NCI-H128 (cell line): ENCODE measurements at regions not wholly inside any gene's neighbourhood (a gene's known extent, or its start where the extent isn't known, plus 50 kb on each side); places are given as distances from the start of the nearest gene placed in this dataset.
A peak's percentile ranks its signal among the peaks of the same experiment; 100 is the strongest.
"Not testable (repeated sequence)": the region's sequence is repeated elsewhere in the genome, so short reads cannot be mapped to it uniquely, and the experiment has no call there.

Experiments used
- DNase-seq: peaks from one replicate; lab custom pipeline; 2025; ENCODE audit not compliant: unreplicated experiment; lab: John Stamatoyannopoulos, UW

- DNase-seq, result not testable (repeated sequence)
Observed at GRCh38 chr9:42656789-42657188, 473.3 kb downstream of the SPATA31A6 start.

DNA sequence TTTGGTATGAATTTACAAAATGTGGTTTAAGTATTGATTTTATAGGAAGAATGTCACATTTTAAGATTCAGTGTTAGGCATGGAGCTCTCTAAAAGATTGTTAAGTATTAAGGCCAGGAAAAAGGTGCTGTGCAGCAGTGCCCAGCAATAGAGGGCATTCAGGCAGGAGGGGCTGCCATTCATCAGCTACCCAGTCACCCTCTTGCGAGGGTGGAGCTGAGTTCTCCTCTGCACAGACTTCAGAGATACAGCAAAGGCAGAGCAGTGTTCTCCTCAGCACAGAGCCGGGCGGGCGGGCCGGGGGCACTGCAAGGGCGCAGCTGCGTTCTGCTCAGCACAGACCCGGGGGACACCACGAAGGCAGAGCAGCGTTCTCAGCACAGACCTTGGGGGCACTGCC, 474.0 kb downstream of the SPATA31A6 start:
- not testable (repeated sequence) for DNase-seq

- not testable (repeated sequence) for DNase-seq
Observed at GRCh38 chr9:42697146-42697545, 513.7 kb downstream of the SPATA31A6 start.

DNA sequence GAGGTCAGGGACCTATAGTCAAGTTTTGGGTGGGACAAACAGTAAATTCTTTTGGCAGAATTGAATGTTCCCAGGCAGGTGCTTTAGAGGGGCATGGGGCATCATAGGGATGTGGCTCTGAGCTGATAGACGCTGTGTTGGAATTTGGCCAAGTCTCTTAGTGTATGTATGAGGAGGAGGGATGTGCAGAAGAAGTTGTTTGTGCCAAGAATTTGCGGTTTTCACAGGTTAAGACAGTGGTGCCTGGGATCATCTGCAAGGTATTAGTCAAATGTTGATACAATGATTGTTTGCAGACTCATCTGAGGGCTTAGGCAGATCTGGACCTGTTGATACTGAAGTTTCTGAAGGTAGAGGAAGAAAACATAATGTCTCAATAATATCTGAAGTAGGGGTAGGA, 519.4 kb downstream of the SPATA31A6 start:
- not testable (repeated sequence) for DNase-seq

- not testable (repeated sequence) for DNase-seq
Observed at GRCh38 chr9:42724841-42725835, 541.7 kb downstream of the SPATA31A6 start.

DNA sequence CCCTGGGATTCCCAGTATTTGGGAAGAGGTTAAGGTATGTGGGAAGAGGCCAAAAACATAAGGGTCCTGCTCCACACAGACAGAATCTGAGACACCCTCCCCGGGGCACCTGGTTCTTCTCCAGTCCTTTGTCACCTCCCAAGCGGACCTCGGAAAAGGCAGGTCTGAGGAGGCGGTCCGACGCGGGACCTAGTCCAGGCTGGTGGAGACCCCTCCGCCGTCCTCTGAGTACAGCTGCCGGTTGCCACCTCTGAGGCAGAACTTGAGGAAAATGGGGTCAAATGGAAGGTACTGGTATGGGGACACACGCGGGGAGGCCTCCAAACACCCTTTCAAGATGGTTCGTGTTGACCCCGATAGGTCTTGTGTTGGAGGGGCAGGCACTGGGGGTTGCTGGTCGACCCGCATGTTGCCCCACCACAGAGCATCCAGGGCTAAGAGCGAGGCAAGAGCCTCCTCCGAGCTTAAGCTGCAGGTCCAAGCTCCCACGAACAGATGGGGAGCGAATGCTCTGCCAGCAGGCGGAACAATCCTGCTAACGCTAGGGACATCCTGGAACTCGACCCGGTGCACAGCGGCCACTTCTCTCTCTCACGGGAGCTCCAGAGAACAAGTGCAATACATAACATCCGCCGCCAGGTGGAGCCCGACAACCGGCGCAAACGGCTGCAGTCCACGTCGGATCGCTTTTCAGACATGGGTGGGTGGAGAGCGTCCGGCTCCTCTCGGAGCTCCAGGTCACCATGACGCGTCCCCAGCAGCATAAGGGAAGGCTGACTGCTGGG, 559.8 kb downstream of the SPATA31A6 start:
- peak; percentile 1 for DNase-seq

DNA sequence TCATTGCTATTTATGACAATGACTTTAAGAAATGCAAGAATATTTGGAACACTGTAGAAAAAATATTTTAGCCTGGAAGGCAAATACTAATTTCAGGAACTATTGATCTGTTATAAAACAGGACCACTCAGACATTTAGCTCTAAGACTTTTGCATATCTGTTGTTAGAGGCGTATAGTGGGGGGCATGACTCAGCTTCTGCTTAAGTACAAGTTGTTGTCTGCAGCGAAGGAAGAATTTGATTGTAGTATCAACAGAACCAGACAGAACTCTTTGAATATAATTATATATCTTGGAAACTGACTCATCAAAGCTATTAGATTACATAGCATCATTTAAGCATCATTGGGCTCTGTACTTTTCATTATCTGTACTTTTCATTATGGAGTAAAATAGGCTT, 573.8 kb downstream of the SPATA31A6 start:
- not testable (repeated sequence) for DNase-seq

DNA sequence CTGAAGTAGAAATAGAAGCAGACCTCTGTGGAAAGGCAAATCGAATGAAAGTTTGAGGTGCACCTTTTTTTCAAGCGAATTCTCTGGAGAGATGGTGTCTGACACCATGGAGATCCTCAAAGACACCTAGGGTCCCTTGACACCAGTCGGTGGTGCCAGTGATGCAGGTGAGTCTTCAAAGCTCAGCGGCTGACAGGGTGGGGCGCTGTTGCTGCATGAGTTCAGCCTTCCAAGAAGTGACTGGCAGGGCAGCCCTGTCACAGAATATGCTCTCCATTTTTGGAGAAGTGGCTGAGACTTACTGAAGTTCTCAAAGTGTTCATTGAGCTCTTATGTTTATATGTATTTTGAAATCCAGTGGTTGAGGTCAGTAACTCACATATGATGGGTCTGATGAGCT, 575.9 kb downstream of the SPATA31A6 start:
- DNase-seq, result not testable (repeated sequence)

GRCh38 chr9:42782201-42782600, 598.7 kb downstream of the SPATA31A6 start:
- DNase-seq, result not testable (repeated sequence)

DNA sequence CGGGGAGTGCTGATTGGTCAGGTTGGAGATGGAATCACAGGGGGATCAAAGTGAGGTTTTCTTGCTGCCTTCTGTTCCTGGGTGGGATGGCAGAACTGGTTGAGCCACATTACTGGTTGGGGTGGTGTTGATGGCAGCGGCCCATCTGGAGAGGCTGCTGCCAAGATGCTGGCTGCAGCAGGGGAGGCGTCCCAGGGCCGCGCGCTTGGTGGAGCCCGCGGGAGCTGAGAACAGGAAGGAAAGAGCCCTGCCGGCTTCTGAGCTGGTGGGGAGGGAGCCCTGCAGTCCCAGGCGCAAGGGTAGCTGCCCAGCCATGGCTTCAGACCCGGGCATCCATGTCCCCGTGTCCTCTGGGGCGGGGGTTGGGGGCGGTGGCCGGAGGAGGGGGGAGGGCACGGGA, 609.3 kb downstream of the SPATA31A6 start:
- DNase-seq, result not testable (repeated sequence)

DNA sequence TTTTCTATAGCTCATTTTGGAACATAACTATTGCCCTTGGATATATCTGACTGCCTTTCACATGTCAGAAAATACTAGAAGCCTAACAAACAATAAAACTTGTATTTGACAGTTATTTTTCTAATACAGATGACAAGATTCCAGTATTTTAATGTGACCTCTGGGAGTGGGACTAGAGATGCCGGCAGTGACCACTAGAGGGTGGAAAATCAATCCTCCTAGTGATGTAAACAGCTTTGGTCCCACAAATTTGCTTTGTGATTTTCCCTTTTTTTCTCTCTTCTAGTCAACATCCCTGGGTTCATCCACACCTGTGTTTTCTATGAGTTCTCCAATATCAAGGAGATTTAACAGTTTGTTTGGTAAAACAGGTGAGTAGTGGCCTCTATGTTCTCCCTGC, 615.1 kb downstream of the SPATA31A6 start:
- DNase-seq, result not testable (repeated sequence)

- DNase-seq, result not testable (repeated sequence)
Observed at GRCh38 chr9:42802716-42803115, 619.3 kb downstream of the SPATA31A6 start.

GRCh38 chr9:42806674-42807073, 623.2 kb downstream of the SPATA31A6 start:
- not testable (repeated sequence) for DNase-seq

DNA sequence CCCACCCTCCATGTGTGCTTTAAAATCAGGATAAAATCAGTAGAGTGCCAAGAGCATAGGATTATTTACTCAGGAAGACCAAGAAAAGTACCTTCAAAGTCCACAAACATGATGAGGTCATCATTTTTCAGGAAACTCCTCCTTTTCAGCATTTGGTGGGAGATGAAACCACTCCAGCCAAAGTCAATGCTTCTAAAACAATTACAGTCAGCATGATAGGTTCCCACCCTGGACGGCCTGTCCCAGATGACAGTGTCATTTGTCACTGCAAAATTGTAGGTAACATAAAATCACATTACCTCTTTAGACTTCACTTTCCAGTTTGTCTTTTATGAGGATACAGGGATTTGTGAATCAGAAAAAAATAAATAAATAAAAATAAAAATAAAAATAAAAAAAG, 638.0 kb downstream of the SPATA31A6 start:
- DNase-seq, result not testable (repeated sequence)

GRCh38 chr9:42848156-42848555, 664.7 kb downstream of the SPATA31A6 start:
- not testable (repeated sequence) for DNase-seq

DNA sequence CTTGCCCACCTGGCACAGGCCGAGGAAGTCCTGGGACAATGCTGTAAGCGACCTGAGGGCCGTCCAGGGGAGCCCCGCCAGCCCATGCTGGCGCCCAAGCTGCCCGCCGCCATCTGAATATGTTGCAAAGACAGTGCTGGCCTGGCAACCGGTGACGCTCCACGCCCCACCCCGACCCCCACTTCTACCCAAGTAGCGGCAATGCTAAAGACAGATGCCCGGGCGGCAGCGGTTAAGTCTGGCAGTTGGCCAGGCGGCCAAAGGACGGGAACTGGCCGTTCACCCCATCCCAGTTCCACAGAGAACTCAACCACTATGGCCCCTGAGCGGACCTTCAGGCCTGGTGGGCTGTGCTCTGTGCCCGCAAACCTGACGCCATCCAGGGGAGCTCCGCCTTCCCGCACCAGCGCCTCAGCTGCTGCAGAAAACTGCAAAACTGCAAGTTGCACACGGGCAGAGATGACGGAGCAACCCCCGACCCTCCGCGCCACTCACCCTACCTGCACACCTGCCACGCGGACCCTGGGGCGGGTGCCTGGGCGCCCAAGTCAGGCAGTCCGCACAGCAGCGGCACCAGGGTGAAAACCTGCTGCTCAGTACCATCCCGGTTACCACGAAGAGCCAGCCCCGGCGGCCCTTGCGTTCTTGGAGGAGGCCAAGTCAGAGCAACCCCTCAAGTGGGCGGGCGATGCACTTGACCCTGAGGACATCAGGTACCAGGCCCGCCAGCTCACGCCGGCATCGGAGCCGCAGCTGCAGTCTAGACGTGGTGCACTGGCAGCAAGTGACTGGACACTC, 667.6 kb downstream of the SPATA31A6 start:
- not testable (repeated sequence) for DNase-seq

- DNase-seq, result not testable (repeated sequence)
Observed at GRCh38 chr9:42851701-42852100, 668.2 kb downstream of the SPATA31A6 start.

- not testable (repeated sequence) for DNase-seq
Observed at GRCh38 chr9:42852133-42852930, 668.9 kb downstream of the SPATA31A6 start.

DNA sequence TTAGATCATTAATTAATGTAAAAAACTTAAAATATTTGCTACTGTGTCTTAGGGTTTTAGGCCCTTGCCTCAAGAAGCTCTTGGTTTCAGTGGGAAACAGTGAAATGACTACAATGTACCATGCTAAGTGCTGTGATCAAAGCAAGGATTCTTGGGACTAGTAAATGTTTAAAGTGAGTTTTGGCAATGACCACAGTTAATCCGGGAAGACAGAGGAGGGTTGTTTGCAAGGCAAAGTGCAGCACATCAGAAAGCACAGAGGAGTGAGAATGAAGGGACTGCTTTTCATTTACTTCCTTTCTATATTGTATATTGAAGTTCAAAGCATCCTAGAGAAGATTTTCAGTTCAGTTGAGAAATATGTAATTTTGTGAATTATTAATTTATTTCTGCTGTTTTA, 676.7 kb downstream of the SPATA31A6 start:
- DNase-seq, result not testable (repeated sequence)

DNA sequence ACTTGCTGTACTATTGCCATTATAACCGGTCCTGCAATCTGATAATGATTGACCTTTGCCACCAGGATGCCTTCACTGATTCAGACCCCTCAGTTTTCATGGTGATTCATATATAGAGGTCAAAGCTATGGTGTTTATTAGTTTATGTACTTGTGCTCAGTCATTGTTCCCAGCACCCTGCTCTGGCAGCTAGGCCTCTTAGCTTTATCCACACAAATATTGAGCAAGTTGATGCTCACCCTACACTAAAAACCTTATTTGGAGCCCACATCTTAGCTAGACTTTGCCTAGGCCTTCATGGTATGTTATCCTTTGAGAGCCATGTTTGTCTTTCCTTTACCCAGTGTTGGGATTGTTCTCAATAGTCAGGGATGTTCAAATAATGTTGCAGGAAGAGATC, 679.0 kb downstream of the SPATA31A6 start:
- DNase-seq, result not testable (repeated sequence)
